Stimulated activated CD4-positive, alpha-beta T cell treated with anti-CD3 and anti-CD28 coated beads, Interleukin-12 subunit alpha, Interleukin-12 subunit beta, amount 100 ng/mL, for 4 hours (primary cell): ENCODE measurements at regions not wholly inside any gene's neighbourhood (a gene's known extent, or its start where the extent isn't known, plus 50 kb on each side); places are given as distances from the start of the nearest gene placed in this dataset.
"Not testable (repeated sequence)": the region's sequence is repeated elsewhere in the genome, so short reads cannot be mapped to it uniquely, and the experiment has no call there.

ENCODE experiments used
- DNase-seq: peaks from one replicate; pipeline ENCODE4 v3.0.0-alpha.2; 2020

- no peak for DNase-seq
Measured at GRCh38 chr4:3867403-3868100, 101.4 kb downstream of the ADRA2C start.

- DNase-seq: no peak
Measured at GRCh38 chr4:3868211-3869173, 102.3 kb downstream of the ADRA2C start.

- DNase-seq: no peak
Measured at GRCh38 chr4:3869174-3869572, 103.0 kb downstream of the ADRA2C start.

- no peak for DNase-seq
Measured at GRCh38 chr4:3869661-3870566, 103.7 kb downstream of the ADRA2C start.

GRCh38 chr4:3870567-3870962 lies 104.4 kb downstream of the ADRA2C start:
- DNase-seq: no peak

DNA sequence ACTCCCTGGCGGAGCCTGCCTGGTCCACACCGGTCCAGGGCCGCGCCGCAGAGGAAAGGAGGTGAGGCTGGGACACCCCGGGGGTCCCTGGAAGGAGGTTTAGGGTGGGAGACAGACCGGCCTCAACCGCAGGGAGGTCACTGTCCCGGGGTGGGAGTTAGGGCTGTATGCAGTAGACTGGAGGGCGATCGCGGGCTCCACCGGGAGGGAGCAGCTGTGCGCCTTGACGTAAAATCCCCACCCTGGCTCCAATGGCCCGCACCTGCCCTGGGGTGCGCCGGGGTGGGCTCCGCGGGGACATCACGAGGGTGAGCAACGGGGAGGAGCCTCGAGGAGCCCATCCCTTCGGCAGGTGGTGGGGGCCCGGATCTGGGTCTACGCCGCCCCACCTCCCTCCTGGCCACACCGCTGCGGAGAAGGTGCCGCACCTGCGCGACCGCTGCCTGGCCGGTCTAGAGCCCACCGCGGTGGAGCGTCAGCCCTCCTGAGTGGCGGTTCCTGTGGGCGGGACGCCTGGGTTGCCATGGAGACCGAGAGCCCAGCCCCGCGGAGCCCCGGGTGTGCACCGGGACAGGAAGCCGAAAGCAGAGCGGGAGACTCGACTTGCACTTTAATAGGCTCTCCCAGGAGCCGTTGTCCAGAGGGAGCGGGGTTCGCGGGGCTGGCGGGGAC lies 105.1 kb downstream of the ADRA2C start:
- DNase-seq: no peak

DNA sequence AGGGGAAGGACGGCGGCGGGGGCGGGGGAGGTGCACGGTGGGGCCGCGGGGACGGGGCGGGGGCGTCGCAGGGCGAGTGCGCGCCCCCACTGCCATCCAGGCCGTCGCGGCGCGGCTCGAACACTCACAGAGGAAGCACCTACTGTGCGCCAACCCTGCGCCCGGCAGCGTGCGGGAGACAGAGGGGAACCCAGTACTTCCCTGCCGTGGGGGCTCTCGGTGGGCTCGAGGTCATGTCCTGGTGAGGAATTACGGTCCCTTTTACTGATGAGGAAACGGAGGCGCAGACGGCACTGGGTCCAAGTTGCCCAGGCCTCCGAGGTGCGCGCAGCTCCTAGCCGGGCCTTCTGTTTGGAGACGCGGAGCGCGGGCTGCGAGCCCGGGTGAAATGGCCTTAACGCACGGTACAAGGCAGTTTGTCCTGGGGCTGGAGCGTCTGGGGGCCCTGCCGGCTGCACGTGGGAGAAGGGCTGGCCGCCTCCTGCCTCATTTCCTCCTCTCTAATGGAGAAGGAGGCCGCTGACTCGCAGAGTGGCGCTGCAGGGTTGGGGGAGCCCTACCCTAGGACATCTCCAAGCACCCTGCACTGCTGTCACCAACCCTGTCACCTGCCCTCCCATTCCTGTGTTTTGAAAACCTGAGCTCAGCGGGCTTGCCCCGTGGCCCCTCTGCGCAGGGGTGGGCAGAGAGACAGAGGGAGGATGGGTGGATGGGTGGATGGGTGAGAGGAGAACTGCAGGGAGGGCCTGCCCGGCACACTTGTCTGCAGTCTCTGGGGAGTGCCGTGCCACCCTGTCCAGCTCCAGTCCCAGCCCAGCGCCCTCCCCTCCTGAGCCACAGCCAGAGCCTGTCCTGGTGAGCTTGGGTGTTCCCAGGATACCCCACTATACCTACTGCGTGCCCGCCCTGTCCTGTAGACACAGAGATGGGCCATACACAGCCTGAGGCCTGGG lies 106.0 kb downstream of the ADRA2C start:
- DNase-seq: no peak

DNA sequence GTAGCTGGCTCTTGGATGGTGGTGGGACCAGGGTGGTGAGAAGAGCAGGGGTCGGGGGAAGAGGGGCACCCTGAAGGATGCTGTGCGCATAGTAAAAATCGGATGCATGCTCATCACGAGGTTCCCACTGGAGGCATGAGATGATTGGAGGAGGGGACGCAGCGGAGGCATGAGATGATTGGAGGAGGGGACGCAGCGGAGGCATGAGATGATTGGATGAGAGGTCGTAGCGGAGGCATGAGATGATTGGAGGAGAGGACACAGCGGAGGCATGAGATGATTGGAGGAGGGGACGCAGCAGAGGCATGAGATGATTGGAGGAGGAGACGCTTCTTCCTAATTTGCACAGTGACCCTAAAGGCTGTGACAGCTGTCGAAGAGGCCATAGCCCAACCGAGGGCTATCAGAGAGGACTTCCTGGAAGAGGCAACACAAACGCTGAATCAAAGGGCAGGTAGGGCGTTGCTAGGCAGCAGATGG lies 106.7 kb downstream of the ADRA2C start:
- no peak for DNase-seq

DNA sequence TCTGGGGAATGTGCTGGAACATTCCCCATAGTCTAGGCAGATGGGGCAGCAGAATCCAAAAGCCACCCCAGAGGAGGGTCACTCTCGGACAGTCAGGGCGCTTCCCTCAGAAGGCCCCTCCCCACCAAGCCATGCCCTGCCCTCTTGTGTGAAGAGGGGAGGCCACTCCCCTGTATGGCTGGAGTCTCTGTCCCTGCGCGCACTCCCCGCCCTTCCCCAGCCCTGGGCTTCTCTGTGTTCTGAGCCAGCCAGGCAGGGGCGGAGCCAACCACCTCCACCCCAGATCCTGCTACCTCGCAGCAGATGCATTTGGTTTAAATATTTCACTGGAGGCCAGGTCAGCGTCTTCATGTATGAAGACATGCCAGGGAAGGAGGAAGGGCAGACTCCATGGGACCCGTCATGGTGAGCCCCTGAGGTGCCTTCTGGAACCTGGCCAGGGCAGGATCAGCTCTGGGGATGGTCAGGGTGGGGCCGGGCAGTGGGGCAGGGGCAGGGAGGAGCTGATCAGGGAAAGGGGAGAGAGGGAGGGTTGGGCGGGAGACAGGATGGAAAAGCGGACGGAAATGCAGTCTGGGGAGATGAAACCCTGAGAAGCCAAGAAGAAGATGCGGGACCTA lies 107.3 kb downstream of the ADRA2C start:
- no peak for DNase-seq

GRCh38 chr4:3874028-3874415 lies 107.8 kb downstream of the ADRA2C start:
- no peak for DNase-seq

- no peak for DNase-seq
Measured at GRCh38 chr4:3874525-3875110, 108.4 kb downstream of the ADRA2C start.

DNA sequence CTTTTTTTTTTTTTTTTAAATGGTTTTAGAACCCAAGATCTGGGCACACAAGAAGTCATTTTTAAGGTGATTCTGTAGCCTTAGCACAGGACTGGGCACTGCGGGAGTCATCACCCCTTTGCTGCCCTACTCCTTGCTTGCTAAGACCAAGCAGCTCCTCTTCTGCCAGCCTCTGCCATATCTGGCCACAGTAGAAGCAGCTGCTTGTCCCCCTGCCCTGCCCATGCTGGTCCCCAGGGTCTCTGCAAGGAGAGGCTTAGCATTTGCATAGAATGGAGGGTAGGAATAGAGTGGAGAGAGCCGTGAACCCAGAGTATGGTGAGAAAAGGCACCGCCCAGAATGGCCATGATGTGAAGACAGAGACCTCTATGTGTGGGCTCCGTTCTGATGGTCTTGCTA lies 109.3 kb downstream of the ADRA2C start:
- no peak for DNase-seq

GRCh38 chr4:3876057-3876845 lies 110.1 kb downstream of the ADRA2C start:
- not testable (repeated sequence) for DNase-seq

- no peak for DNase-seq
Measured at GRCh38 chr4:3877236-3877635, 111.1 kb downstream of the ADRA2C start.

GRCh38 chr4:3877868-3878267 lies 111.7 kb downstream of the ADRA2C start:
- no peak for DNase-seq

- DNase-seq: no peak
Measured at GRCh38 chr4:3878678-3879077, 112.5 kb downstream of the ADRA2C start.

- no peak for DNase-seq
Measured at GRCh38 chr4:3879681-3880614, 113.8 kb downstream of the ADRA2C start.

- DNase-seq: peak; percentile 69
Measured at GRCh38 chr4:3880615-3881120, 114.5 kb downstream of the ADRA2C start.
